ENCODE measurements at regions not wholly inside any gene's neighbourhood (a gene's known extent, or its start where the extent isn't known, plus 50 kb on each side); places are given as distances from the start of the nearest gene placed in this dataset.
"Not testable (repeated sequence)": the region's sequence is repeated elsewhere in the genome, so short reads cannot be mapped to it uniquely, and the experiment has no call there.

DNA sequence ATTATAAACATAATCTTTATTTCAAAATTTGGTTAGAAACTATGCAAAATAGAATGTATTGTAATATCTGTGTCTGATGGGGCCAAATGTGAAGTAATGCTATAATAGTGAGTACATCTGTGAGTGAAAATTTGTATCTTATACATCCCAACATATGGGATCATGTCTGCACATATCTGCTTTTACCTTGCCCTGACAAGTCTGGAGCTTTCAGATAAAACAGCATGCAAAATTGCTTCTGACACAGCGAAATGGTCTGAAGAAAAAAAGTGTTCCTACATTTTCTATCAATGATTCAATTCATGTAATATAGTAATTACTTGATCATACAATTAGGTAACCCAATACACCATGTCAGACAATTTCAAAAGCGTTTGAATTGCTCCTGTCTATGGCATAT, 58.1 kb upstream of the P3H2 start:
- Histone ChIP-seq H3K4me3 (ENCODE audit: low read depth in 1 of 2, low read length in 2 of 2) (no peak overlapping the region), H3K27me3 (ENCODE audit: insufficient read depth, low read length, poor library complexity) (no peaks in the 10 kb centered on the region), H3K27ac (ENCODE audit: low read length) (no peak overlapping the region), H4K20me1 (ENCODE audit: insufficient read depth, low read length) (no peaks in the 10 kb centered on the region), H3K9ac (ENCODE audit: low read depth, low read length) (no peak overlapping the region), H3K79me2 (ENCODE audit: insufficient read depth, low read length) (no peaks in the 10 kb centered on the region), H3K36me3 (ENCODE audit: insufficient read depth, low read length) (no peaks in the 10 kb centered on the region), H3K9me3 (ENCODE audit: insufficient read depth, low read length, severe bottlenecking) (no peaks in the 10 kb centered on the region), H3K4me2 (ENCODE audit: insufficient read depth, low read length) (no peak overlapping the region), H2AFZ (ENCODE audit: low read depth, low read length) (no peak overlapping the region), H3K4me1 (ENCODE audit: insufficient read depth, low read length) (no peaks in the 10 kb centered on the region)
- DNase-seq, result no peak
- ATAC-seq (ENCODE audit: insufficient read depth, low read depth), result no peak
- TF ChIP-seq, protein P1, sequence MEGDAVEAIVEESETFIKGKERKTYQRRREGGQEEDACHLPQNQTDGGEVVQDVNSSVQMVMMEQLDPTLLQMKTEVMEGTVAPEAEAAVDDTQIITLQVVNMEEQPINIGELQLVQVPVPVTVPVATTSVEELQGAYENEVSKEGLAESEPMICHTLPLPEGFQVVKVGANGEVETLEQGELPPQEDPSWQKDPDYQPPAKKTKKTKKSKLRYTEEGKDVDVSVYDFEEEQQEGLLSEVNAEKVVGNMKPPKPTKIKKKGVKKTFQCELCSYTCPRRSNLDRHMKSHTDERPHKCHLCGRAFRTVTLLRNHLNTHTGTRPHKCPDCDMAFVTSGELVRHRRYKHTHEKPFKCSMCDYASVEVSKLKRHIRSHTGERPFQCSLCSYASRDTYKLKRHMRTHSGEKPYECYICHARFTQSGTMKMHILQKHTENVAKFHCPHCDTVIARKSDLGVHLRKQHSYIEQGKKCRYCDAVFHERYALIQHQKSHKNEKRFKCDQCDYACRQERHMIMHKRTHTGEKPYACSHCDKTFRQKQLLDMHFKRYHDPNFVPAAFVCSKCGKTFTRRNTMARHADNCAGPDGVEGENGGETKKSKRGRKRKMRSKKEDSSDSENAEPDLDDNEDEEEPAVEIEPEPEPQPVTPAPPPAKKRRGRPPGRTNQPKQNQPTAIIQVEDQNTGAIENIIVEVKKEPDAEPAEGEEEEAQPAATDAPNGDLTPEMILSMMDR (IDR thresholded peaks at IDR 0.05; ENCODE audit: borderline replicate concordance, extremely low read depth, low read length, poor library complexity, severe bottlenecking), result no peak
- TF ChIP-seq EZH2 (IDR thresholded peaks at IDR 0.05; ENCODE audit: borderline replicate concordance, low read depth, low read length, severe bottlenecking), result no peak

DNA sequence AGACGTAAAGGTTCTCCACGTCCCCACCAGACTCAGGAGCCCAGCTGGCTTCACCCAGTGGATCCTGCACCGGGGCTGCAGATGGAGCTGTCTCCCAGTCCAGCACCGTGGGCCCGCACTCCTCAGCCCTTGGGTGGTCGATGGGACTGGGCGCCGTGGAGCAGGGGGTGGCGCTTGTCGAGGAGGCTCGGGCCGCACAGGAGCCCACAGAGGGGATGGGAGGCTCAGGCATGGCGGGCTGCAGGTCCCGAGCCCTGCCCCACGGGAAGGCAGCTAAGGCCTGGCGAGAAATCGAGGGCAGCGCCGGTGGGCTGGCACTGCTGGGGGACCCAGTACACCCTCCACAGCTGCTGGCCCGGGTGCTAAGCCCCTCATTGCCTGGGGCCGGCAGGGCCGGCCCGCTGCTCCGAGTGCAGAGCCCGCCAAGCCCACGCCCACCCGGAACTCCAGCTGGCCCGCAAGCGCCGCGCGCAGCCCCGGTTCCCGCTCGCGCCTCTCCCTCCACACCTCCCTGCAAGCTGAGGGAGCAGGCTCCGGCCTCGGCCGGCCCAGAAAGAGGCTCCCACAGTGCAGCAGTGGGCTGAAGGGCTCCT, 56.3 kb upstream of the P3H2 start:
- not testable (repeated sequence) for ATAC-seq (ENCODE audit: insufficient read depth, low read depth); H3K79me2 ChIP-seq (ENCODE audit: insufficient read depth, low read length); H3K4me2 ChIP-seq (ENCODE audit: insufficient read depth, low read length); H3K9ac ChIP-seq (ENCODE audit: low read depth, low read length); H3K27ac ChIP-seq (ENCODE audit: low read length); DNase-seq; H3K4me1 ChIP-seq (ENCODE audit: insufficient read depth, low read length); H3K27me3 ChIP-seq (ENCODE audit: insufficient read depth, low read length, poor library complexity); H2AFZ ChIP-seq (ENCODE audit: low read depth, low read length); H3K4me3 ChIP-seq (ENCODE audit: low read depth in 1 of 2, low read length in 2 of 2); H3K36me3 ChIP-seq (ENCODE audit: insufficient read depth, low read length); H4K20me1 ChIP-seq (ENCODE audit: insufficient read depth, low read length); H3K9me3 ChIP-seq (ENCODE audit: insufficient read depth, low read length, severe bottlenecking)

DNA sequence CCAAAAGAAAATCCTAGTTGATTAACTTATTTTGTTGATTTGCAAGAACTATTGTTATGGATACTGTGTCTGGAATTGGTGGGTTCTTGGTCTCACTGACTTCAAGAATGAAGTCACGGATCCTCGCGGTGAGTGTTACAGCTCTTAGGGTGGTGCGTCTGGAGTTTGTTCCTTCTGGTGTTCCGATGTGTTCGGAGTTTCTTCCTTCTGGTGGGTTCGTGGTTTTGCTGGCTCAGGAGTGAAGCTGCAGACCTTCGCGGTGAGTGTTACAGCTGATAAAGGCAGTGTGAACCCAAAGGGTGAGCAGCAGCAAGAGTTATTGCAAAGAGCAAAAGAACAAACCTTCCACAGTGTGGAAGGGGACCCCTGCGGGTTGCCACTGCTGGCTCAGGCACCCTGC, 55.4 kb upstream of the P3H2 start:
- H2AFZ ChIP-seq (ENCODE audit: low read depth, low read length); H3K36me3 ChIP-seq (ENCODE audit: insufficient read depth, low read length); ATAC-seq (ENCODE audit: insufficient read depth, low read depth); H3K9me3 ChIP-seq (ENCODE audit: insufficient read depth, low read length, severe bottlenecking); H3K9ac ChIP-seq (ENCODE audit: low read depth, low read length); DNase-seq; H4K20me1 ChIP-seq (ENCODE audit: insufficient read depth, low read length); H3K79me2 ChIP-seq (ENCODE audit: insufficient read depth, low read length); H3K27ac ChIP-seq (ENCODE audit: low read length); H3K4me3 ChIP-seq (ENCODE audit: low read depth in 1 of 2, low read length in 2 of 2); H3K4me2 ChIP-seq (ENCODE audit: insufficient read depth, low read length); H3K27me3 ChIP-seq (ENCODE audit: insufficient read depth, low read length, poor library complexity); H3K4me1 ChIP-seq (ENCODE audit: insufficient read depth, low read length): not testable (repeated sequence)

DNA sequence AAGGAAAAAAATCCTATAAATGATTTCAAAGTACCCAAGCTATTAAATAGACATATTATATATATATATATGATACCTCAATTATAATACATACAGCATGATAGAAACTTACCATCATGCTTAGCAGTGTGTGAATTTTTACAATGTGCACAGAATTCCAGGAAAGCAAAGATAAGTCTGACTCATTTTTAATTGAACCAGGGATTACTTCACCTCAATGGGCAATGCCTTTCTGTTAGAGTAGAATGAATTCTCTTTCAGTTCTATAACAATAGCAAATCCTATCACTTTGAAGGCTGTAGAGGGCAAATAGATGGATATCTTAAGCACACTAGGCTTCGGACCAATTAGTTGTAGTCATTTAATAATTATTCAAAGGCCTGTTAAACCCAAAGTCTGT, 54.8 kb upstream of the P3H2 start:
- Histone ChIP-seq H3K27me3 (ENCODE audit: insufficient read depth, low read length, poor library complexity) (peaks cover 2% of the 10 kb centered on the region), H4K20me1 (ENCODE audit: insufficient read depth, low read length) (no peaks in the 10 kb centered on the region), H3K9ac (ENCODE audit: low read depth, low read length) (no peak overlapping the region), H3K4me2 (ENCODE audit: insufficient read depth, low read length) (no peak overlapping the region), H3K4me3 (ENCODE audit: low read depth in 1 of 2, low read length in 2 of 2) (no peak overlapping the region), H3K9me3 (ENCODE audit: insufficient read depth, low read length, severe bottlenecking) (no peaks in the 10 kb centered on the region), H2AFZ (ENCODE audit: low read depth, low read length) (no peak overlapping the region), H3K4me1 (ENCODE audit: insufficient read depth, low read length) (no peaks in the 10 kb centered on the region), H3K79me2 (ENCODE audit: insufficient read depth, low read length) (no peaks in the 10 kb centered on the region), H3K36me3 (ENCODE audit: insufficient read depth, low read length) (no peaks in the 10 kb centered on the region), H3K27ac (ENCODE audit: low read length) (no peak overlapping the region)
- TF ChIP-seq, protein P1 (IDR thresholded peaks at IDR 0.05; ENCODE audit: borderline replicate concordance, extremely low read depth, low read length, poor library complexity, severe bottlenecking), result no peak
- TF ChIP-seq EZH2 (IDR thresholded peaks at IDR 0.05; ENCODE audit: borderline replicate concordance, low read depth, low read length, severe bottlenecking), result no peak
- ATAC-seq (ENCODE audit: insufficient read depth, low read depth) (no peak), DNase-seq (no peak)
